ENCODE measurements at regions not wholly inside any gene's neighbourhood (a gene's known extent, or its start where the extent isn't known, plus 50 kb on each side); places are given as distances from the start of the nearest gene placed in this dataset.

- no peaks in the 10 kb centered on the region for H3K79me2 ChIP-seq (ENCODE audit: insufficient read depth, low read length)
- no peaks in the 10 kb centered on the region for H3K9me3 ChIP-seq (ENCODE audit: insufficient read depth, low read depth, low read length)
- H3K27me3 ChIP-seq (ENCODE audit: insufficient read depth, low read length, poor library complexity, severe bottlenecking), result no peaks in the 10 kb centered on the region
- no peak overlapping the region for H3K4me3 ChIP-seq (ENCODE audit: low read length, poor library complexity, severe bottlenecking)
- H4K20me1 ChIP-seq (ENCODE audit: insufficient read depth, low read length, poor library complexity, severe bottlenecking), result no peaks in the 10 kb centered on the region
- H2AFZ ChIP-seq (ENCODE audit: low read length), result no peak overlapping the region
- TF ChIP-seq CTCF (conservative IDR thresholded peaks at IDR 0.05; ENCODE audit: low read length) (no peak), EZH2phosphoT487 (IDR thresholded peaks at IDR 0.05; ENCODE audit: borderline replicate concordance) (no peak)
- no peak overlapping the region for H3K4me2 ChIP-seq (ENCODE audit: low read depth, low read length, poor library complexity, severe bottlenecking)
- no peaks in the 10 kb centered on the region for H3K36me3 ChIP-seq (ENCODE audit: insufficient read depth, low read length)
- no peaks in the 10 kb centered on the region for H3K9me2 ChIP-seq (replicated peaks; ENCODE audit: low read depth, low read length)
- no peak overlapping the region for H3K9ac ChIP-seq (ENCODE audit: low read depth, low read length, poor library complexity, severe bottlenecking)
- no peaks in the 10 kb centered on the region for H3F3A ChIP-seq (ENCODE audit: low read depth)
- H3K4me1 ChIP-seq (ENCODE audit: insufficient read depth, low read length, poor library complexity, severe bottlenecking), result no peaks in the 10 kb centered on the region
Measured at GRCh38 chr1:56188855-56189254, 390.5 kb downstream of the PLPP3 start.

- H3K4me3 ChIP-seq (ENCODE audit: low read length, poor library complexity, severe bottlenecking), result no peak overlapping the region
- TF ChIP-seq EZH2phosphoT487 (IDR thresholded peaks at IDR 0.05; ENCODE audit: borderline replicate concordance) (no peak), CTCF (conservative IDR thresholded peaks at IDR 0.05; ENCODE audit: low read length) (no peak)
- no peaks in the 10 kb centered on the region for H3F3A ChIP-seq (ENCODE audit: low read depth)
- no peaks in the 10 kb centered on the region for H3K79me2 ChIP-seq (ENCODE audit: insufficient read depth, low read length)
- H3K4me1 ChIP-seq (ENCODE audit: insufficient read depth, low read length, poor library complexity, severe bottlenecking), result no peaks in the 10 kb centered on the region
- no peaks in the 10 kb centered on the region for H3K36me3 ChIP-seq (ENCODE audit: insufficient read depth, low read length)
- H4K20me1 ChIP-seq (ENCODE audit: insufficient read depth, low read length, poor library complexity, severe bottlenecking), result no peaks in the 10 kb centered on the region
- no peak overlapping the region for H2AFZ ChIP-seq (ENCODE audit: low read length)
- no peak overlapping the region for H3K9ac ChIP-seq (ENCODE audit: low read depth, low read length, poor library complexity, severe bottlenecking)
- no peaks in the 10 kb centered on the region for H3K27me3 ChIP-seq (ENCODE audit: insufficient read depth, low read length, poor library complexity, severe bottlenecking)
- H3K4me2 ChIP-seq (ENCODE audit: low read depth, low read length, poor library complexity, severe bottlenecking), result no peak overlapping the region
- H3K9me2 ChIP-seq (replicated peaks; ENCODE audit: low read depth, low read length), result no peaks in the 10 kb centered on the region
- H3K9me3 ChIP-seq (ENCODE audit: insufficient read depth, low read depth, low read length), result no peaks in the 10 kb centered on the region
Measured at GRCh38 chr1:56188221-56188620, 391.1 kb downstream of the PLPP3 start.

- no peak overlapping the region for H3K9ac ChIP-seq (ENCODE audit: low read depth, low read length, poor library complexity, severe bottlenecking)
- no peaks in the 10 kb centered on the region for H3K9me3 ChIP-seq (ENCODE audit: insufficient read depth, low read depth, low read length)
- no peaks in the 10 kb centered on the region for H4K20me1 ChIP-seq (ENCODE audit: insufficient read depth, low read length, poor library complexity, severe bottlenecking)
- H2AFZ ChIP-seq (ENCODE audit: low read length), result no peak overlapping the region
- no peak overlapping the region for H3K4me3 ChIP-seq (ENCODE audit: low read length, poor library complexity, severe bottlenecking)
- H3K4me2 ChIP-seq (ENCODE audit: low read depth, low read length, poor library complexity, severe bottlenecking), result no peak overlapping the region
- no peak for TF ChIP-seq EZH2phosphoT487 (IDR thresholded peaks at IDR 0.05; ENCODE audit: borderline replicate concordance)
- no peak for TF ChIP-seq CTCF (conservative IDR thresholded peaks at IDR 0.05; ENCODE audit: low read length)
- H3K27me3 ChIP-seq (ENCODE audit: insufficient read depth, low read length, poor library complexity, severe bottlenecking), result no peaks in the 10 kb centered on the region
- H3K36me3 ChIP-seq (ENCODE audit: insufficient read depth, low read length), result no peaks in the 10 kb centered on the region
- H3K9me2 ChIP-seq (replicated peaks; ENCODE audit: low read depth, low read length), result no peaks in the 10 kb centered on the region
- no peaks in the 10 kb centered on the region for H3K79me2 ChIP-seq (ENCODE audit: insufficient read depth, low read length)
- no peaks in the 10 kb centered on the region for H3K4me1 ChIP-seq (ENCODE audit: insufficient read depth, low read length, poor library complexity, severe bottlenecking)
- H3F3A ChIP-seq (ENCODE audit: low read depth), result no peaks in the 10 kb centered on the region
Measured at GRCh38 chr1:56187405-56187804, 392.0 kb downstream of the PLPP3 start.

All from Loucy (cell line).